SK-N-SH (cell line): ENCODE measurements at regions not wholly inside any gene's neighbourhood (a gene's known extent, or its start where the extent isn't known, plus 50 kb on each side); places are given as distances from the start of the nearest gene placed in this dataset.

Experiments used
- CTCF ChIA-PET: fragments of 300-600, 350-600 bp; formaldehyde crosslinking; extraction: SDS; loops from one replicate; lab custom pipeline; 2021; lab: Yijun Ruan, JAX
- POLR2A ChIA-PET: fragments of 350-600 bp; sonication (Branson Sonifier 250); formaldehyde crosslinking; extraction: SDS; loops from one replicate; lab custom pipeline; 2020; ENCODE audit warnings: antibody characterized with exemption, inconsistent platforms; lab: Yijun Ruan, JAX
- DNase-seq: peaks from one replicate; pipeline ENCODE4 v3.0.0; 2012
- H2AFZ ChIP-seq: fragments of 200-600 bp; sonication (generic); 2 replicates; pipeline ENCODE4 v1.8.1; 2016; ENCODE audit warnings: antibody characterized with exemption, mild to moderate bottlenecking, low read depth
- H3F3A ChIP-seq: fragments of 200-600 bp; sonication (generic); replicated peaks from 2 replicates; pipeline ENCODE3; 2016; ENCODE audit warnings: antibody characterized with exemption, mild to moderate bottlenecking; ENCODE audit not compliant: insufficient read depth
- H3K27ac ChIP-seq, 2 experiments: fragments of 200-500 bp in 1 of 2; fragments of 200-600 bp in 1 of 2; sonication (Bioruptor generic) in 1 of 2; sonication (generic), shearing (Covaris generic) in 1 of 2; 2 replicates each; pipeline versions ENCODE4 v1.5.1 to v1.6.1; 2014 to 2016; ENCODE audit warnings: low read depth in 2 of 2, inconsistent platforms in 1 of 2, low read length in 1 of 2, mild to moderate bottlenecking in 1 of 2, mixed read lengths in 1 of 2
- H3K27me3 ChIP-seq: fragments of 200-600 bp; sonication (generic), shearing (Covaris generic); 2 replicates; pipeline ENCODE4 v1.6.1; 2016; ENCODE audit warnings: mixed run types; ENCODE audit not compliant: insufficient read depth
- H3K36me3 ChIP-seq, 2 experiments: fragments of 200-500 bp in 1 of 2; fragments of 200-600 bp in 1 of 2; sonication (Bioruptor generic) in 1 of 2; sonication (generic) in 1 of 2; replicated peaks in 1 of 2; 2 replicates each; pipeline versions ENCODE3 to v1.5.1; 2014 to 2016; ENCODE audit warnings: low read length in 1 of 2, mild to moderate bottlenecking in 1 of 2; ENCODE audit not compliant: insufficient read depth in 2 of 2, control insufficient read depth in 1 of 2
- H3K4me1 ChIP-seq, 2 experiments: fragments of 200-500 bp in 1 of 2; fragments of 200-600 bp in 1 of 2; sonication (Bioruptor generic) in 1 of 2; sonication (generic), shearing (Covaris generic) in 1 of 2; 2 replicates each; pipeline versions ENCODE4 v1.5.1 to v1.6.1; 2014 to 2016; ENCODE audit warnings: low read depth in 1 of 2, low read length in 1 of 2, mixed run types in 1 of 2; ENCODE audit not compliant: insufficient read depth in 2 of 2, control insufficient read depth in 1 of 2
- H3K4me2 ChIP-seq: fragments of 200-600 bp; sonication (generic), shearing (Covaris generic); 2 replicates; pipeline ENCODE4 v1.6.1; 2017; ENCODE audit warnings: mixed run types
- H3K4me3 ChIP-seq, 2 experiments: fragments of 200-500 bp in 1 of 2; fragments of 200-600 bp in 1 of 2; sonication (Bioruptor generic) in 1 of 2; sonication (generic), shearing (Covaris generic) in 1 of 2; 2 replicates each; pipeline versions ENCODE4 v1.5.1 to v1.8.1; 2014 to 2016; ENCODE audit warnings: low read depth in 2 of 2, inconsistent platforms in 1 of 2, low read length in 1 of 2, mild to moderate bottlenecking in 1 of 2, mixed read lengths in 1 of 2, moderate library complexity in 1 of 2
- H3K79me2 ChIP-seq: fragments of 200-600 bp; sonication (generic); 2 replicates; pipeline ENCODE4 v1.8.1; 2017; ENCODE audit warnings: mild to moderate bottlenecking; ENCODE audit not compliant: insufficient read depth
- H3K9ac ChIP-seq: fragments of 200-600 bp; sonication (generic); 2 replicates; pipeline ENCODE4 v1.6.1; 2017; ENCODE audit warnings: mixed run types
- H3K9me2 ChIP-seq: fragments of 200-600 bp; sonication (generic); 2 replicates; pipeline ENCODE4 v1.6.1; 2017; ENCODE audit warnings: mixed run types
- H3K9me3 ChIP-seq: fragments of 200-600 bp; sonication (generic); 2 replicates; pipeline ENCODE4 v1.6.1; 2017; ENCODE audit warnings: mixed run types, mild to moderate bottlenecking, moderate library complexity
- H4K20me1 ChIP-seq: fragments of 200-600 bp; sonication (generic); 2 replicates; pipeline ENCODE4 v1.6.1; 2017; ENCODE audit warnings: mild to moderate bottlenecking, mixed run types; ENCODE audit not compliant: insufficient read depth
- CHD2 ChIP-seq: fragments of 150-350 bp; IDR thresholded peaks from 2 replicates; pipeline ENCODE4 v1.6.1; 2018; ENCODE audit warnings: low read length; ENCODE audit not compliant: partially characterized antibody
- EP300 ChIP-seq, 2 experiments: IDR thresholded peaks; 2 replicates each; pipeline versions ENCODE4 v1.4.0 to v1.6.1; 2012; ENCODE audit warnings: borderline replicate concordance in 1 of 2, low read depth in 1 of 2, low read length in 1 of 2
- EZH2phosphoT487 ChIP-seq: fragments of 200-600 bp; sonication (generic); IDR thresholded peaks from 2 replicates; pipeline ENCODE4 v1.6.1; 2017; ENCODE audit warnings: low read depth, mixed run types, mild to moderate bottlenecking, antibody characterized with exemption, moderate library complexity, borderline replicate concordance
- FOXJ3 ChIP-seq: sonication (generic); formaldehyde crosslinking; IDR thresholded peaks from 2 replicates; pipeline ENCODE4 v1.5.1; 2020; ENCODE audit warnings: mild to moderate bottlenecking, missing genetic modification reagents
- GATA2 ChIP-seq: sonication (generic); formaldehyde crosslinking; IDR thresholded peaks from 2 replicates; pipeline ENCODE4 v1.5.0; 2020; ENCODE audit warnings: mild to moderate bottlenecking, missing genetic modification reagents
- JUND ChIP-seq: IDR thresholded peaks from 2 replicates; pipeline ENCODE4 v1.4.0; 2012
- MXI1 ChIP-seq: IDR thresholded peaks from 2 replicates; pipeline ENCODE4 v1.6.1; 2012; ENCODE audit warnings: mild to moderate bottlenecking, low read depth, low read length, improper control_type of control experiment
- NRF1 ChIP-seq: IDR thresholded peaks from 2 replicates; pipeline ENCODE4 v1.6.1; 2012; ENCODE audit warnings: low read depth, mild to moderate bottlenecking, low read length
- RAD21 ChIP-seq: IDR thresholded peaks from 2 replicates; pipeline ENCODE4 v1.6.1; 2012; ENCODE audit warnings: mild to moderate bottlenecking, low read length
- RFX5 ChIP-seq: IDR thresholded peaks from 2 replicates; pipeline ENCODE4 v1.6.1; 2012; ENCODE audit warnings: mild to moderate bottlenecking, improper control_type of control experiment, low read length
- TCF12 ChIP-seq: IDR thresholded peaks from 2 replicates; pipeline ENCODE4 v1.4.0; 2012
- USF1 ChIP-seq: IDR thresholded peaks from 2 replicates; pipeline ENCODE4 v1.4.0; 2012; ENCODE audit warnings: low read depth, borderline replicate concordance
- USF2 ChIP-seq: fragments of 150-350 bp; IDR thresholded peaks from 2 replicates; pipeline ENCODE4 v1.6.1; 2017; ENCODE audit warnings: antibody characterized with exemption, low read length, low read depth, borderline replicate concordance
- WGBS: methylation state at CpG from one replicate; pipeline ENCODE4 v1.1.6; 2017; ENCODE audit warnings: low lambda C conversion rate; 5-methylcytosine and 5-hydroxymethylcytosine counted together
- TF ChIP-seq, protein P1 (sequence below): IDR thresholded peaks from 2 replicates; pipeline ENCODE4 v1.4.0; 2012; ENCODE audit warnings: low read depth, borderline replicate concordance
- TF ChIP-seq, protein P2 (sequence below): IDR thresholded peaks from 2 replicates; pipeline ENCODE4; 2012
- TF ChIP-seq, protein P3 (sequence below): fragments of 150-350 bp; IDR thresholded peaks from 2 replicates; pipeline ENCODE4 v1.6.1; 2016; ENCODE audit warnings: mild to moderate bottlenecking, low read depth, low read length

DNA sequence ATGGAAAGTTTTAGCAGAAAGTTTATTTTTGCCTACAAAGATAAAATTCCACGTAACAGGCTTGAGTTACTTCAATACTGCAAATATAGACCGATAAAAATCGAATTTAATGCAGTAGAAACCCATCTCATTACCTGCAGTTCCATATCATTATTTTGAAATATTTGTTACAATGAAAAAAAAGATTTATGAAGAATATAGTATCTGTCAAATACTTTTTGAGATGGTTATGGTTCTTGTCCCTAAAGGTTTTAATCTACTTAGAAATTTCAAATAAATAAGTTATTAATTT lies 273.5 kb downstream of the ADAMTS20 start:
- Histone ChIP-seq H3K79me2 (no peaks in the 10 kb centered on the region), H3K27ac (no peak overlapping the region), H2AFZ (no peak overlapping the region), H3K4me1 (peaks cover 0 to 5% of the 10 kb centered on the region in 2 experiments; a peak in 2 of 4 replicates), H3F3A (no peaks in the 10 kb centered on the region), H3K9me2 (no peaks in the 10 kb centered on the region), H3K27me3 (no peaks in the 10 kb centered on the region), H3K4me2 (no peak overlapping the region), H4K20me1 (no peaks in the 10 kb centered on the region), H3K36me3 (no peaks in the 10 kb centered on the region), H3K9me3 (no peaks in the 10 kb centered on the region), H3K4me3 (no peak overlapping the region), H3K9ac (no peak overlapping the region)
- no peak for DNase-seq
- TF ChIP-seq GATA2 (no peak), NRF1 (no peak), RAD21 (no peak), TCF12 (no peak), FOXJ3 (no peak), EP300 (IDR thresholded peaks at IDR 0.05; ENCODE audit: borderline replicate concordance in 1 of 2, low read depth in 1 of 2, low read length in 1 of 2) (no peak), RFX5 (no peak), JUND (no peak), USF1 (no peak), EZH2phosphoT487 (no peak), CHD2 (no peak), MXI1 (no peak), USF2 (no peak)
- TF ChIP-seq, protein P1, sequence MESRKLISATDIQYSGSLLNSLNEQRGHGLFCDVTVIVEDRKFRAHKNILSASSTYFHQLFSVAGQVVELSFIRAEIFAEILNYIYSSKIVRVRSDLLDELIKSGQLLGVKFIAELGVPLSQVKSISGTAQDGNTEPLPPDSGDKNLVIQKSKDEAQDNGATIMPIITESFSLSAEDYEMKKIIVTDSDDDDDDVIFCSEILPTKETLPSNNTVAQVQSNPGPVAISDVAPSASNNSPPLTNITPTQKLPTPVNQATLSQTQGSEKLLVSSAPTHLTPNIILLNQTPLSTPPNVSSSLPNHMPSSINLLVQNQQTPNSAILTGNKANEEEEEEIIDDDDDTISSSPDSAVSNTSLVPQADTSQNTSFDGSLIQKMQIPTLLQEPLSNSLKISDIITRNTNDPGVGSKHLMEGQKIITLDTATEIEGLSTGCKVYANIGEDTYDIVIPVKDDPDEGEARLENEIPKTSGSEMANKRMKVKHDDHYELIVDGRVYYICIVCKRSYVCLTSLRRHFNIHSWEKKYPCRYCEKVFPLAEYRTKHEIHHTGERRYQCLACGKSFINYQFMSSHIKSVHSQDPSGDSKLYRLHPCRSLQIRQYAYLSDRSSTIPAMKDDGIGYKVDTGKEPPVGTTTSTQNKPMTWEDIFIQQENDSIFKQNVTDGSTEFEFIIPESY, result no peak
- TF ChIP-seq, protein P2, sequence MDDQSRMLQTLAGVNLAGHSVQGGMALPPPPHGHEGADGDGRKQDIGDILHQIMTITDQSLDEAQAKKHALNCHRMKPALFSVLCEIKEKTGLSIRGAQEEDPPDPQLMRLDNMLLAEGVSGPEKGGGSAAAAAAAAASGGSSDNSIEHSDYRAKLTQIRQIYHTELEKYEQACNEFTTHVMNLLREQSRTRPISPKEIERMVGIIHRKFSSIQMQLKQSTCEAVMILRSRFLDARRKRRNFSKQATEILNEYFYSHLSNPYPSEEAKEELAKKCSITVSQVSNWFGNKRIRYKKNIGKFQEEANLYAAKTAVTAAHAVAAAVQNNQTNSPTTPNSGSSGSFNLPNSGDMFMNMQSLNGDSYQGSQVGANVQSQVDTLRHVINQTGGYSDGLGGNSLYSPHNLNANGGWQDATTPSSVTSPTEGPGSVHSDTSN, result no peak
- TF ChIP-seq, protein P3, sequence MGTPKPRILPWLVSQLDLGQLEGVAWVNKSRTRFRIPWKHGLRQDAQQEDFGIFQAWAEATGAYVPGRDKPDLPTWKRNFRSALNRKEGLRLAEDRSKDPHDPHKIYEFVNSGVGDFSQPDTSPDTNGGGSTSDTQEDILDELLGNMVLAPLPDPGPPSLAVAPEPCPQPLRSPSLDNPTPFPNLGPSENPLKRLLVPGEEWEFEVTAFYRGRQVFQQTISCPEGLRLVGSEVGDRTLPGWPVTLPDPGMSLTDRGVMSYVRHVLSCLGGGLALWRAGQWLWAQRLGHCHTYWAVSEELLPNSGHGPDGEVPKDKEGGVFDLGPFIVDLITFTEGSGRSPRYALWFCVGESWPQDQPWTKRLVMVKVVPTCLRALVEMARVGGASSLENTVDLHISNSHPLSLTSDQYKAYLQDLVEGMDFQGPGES, result no peak
- POLR2A ChIA-PET, result no interaction called here
- CTCF ChIA-PET, result interaction anchor here (1.3 kb wide), 1 partner anchor 796 kb away, joined by 7 read pairs; no protein-coding TSS in a partner anchor
- 56% methylated on average over 3 of the region's 3 CpGs for WGBS
